Colonic mucosa (tissue), 4 donors: ENCODE measurements at regions not wholly inside any gene's neighbourhood (a gene's known extent, or its start where the extent isn't known, plus 50 kb on each side); places are given as distances from the start of the nearest gene placed in this dataset.

Source experiments
- DNase-seq: peaks from one replicate; pipeline ENCODE4 v3.0.0-alpha.2; 2020
- H3K27ac ChIP-seq: fragments of 200-600 bp; one replicate; pipeline ENCODE4 v1.8.0; 2021
- H3K27me3 ChIP-seq: fragments of 200-600 bp; one replicate; pipeline ENCODE4 v1.8.0; 2021
- H3K36me3 ChIP-seq: fragments of 200-600 bp; one replicate; pipeline ENCODE4 v1.8.0; 2021
- H3K4me1 ChIP-seq: fragments of 200-600 bp; one replicate; pipeline ENCODE4 v1.8.0; 2021; ENCODE audit warnings: mild to moderate bottlenecking
- H3K4me3 ChIP-seq: fragments of 200-600 bp; one replicate; pipeline ENCODE4 v1.8.0; 2021
- H3K9ac ChIP-seq, 2 donors: one replicate each; pipeline ENCODE4 v1.7.0; 2013; ENCODE audit warnings: control low read depth in 2 of 2, low read depth in 2 of 2, low read length in 2 of 2
- H3K9me3 ChIP-seq: fragments of 200-600 bp; one replicate; pipeline ENCODE4 v1.8.0; 2021
- intact Hi-C: fragments of 100-400 bp; cut with DNase I; formaldehyde crosslinking; loops from one replicate; pipeline ENCODE4 v1.14.1; 2022
- TF ChIP-seq, protein P1 (sequence below): fragments of 200-600 bp; IDR thresholded peaks from one replicate; pipeline ENCODE4 v1.8.0; 2022; ENCODE audit warnings: antibody characterized with exemption, mild to moderate bottlenecking
- donor health status: healthy.
- donor health status: DM: no; HTN: no; CAD: no.
- donor health status: DM: no; HTN: no; CAD: no.

DNA sequence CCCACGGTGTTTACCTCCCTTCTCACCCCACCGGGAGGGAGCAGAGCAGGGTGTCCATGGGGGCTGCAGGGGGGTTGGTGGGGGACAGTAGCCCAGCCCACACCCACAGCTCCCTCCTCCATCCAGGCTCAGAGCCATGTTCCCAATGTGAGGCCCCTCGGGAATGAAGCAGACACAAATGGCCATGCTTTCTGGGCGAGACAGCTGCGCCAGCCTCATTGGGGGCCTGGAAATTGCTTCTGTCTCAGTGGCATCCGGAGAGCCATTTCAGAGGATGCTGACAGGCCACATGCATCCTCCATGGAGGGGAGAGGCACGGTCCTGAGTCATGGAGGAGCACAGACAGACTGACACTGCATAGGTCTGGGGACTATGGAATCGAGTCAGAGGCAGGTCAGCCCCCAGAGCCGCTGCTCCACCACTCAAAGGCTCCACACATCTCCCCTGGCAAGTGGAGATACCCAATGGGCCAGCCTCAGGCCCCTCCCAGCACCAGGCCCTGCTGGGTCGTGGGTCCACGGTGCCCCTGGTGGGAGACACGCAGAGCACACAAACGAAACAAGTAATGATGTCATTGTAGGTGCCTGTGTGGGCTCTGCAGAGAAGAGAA lies 59.6 kb upstream of the ENPP7 start:
- Histone ChIP-seq H3K36me3 (no peaks in the 10 kb centered on the region), H3K4me3 (no peak overlapping the region), H3K9me3 (no peaks in the 10 kb centered on the region), H3K27ac (no peak overlapping the region), H3K27me3 (no peaks in the 10 kb centered on the region), H3K4me1 (no peaks in the 10 kb centered on the region), H3K9ac (no peak overlapping the region)
- DNase-seq = no peak
- intact Hi-C loops = no loop called here
- TF ChIP-seq, protein P1, sequence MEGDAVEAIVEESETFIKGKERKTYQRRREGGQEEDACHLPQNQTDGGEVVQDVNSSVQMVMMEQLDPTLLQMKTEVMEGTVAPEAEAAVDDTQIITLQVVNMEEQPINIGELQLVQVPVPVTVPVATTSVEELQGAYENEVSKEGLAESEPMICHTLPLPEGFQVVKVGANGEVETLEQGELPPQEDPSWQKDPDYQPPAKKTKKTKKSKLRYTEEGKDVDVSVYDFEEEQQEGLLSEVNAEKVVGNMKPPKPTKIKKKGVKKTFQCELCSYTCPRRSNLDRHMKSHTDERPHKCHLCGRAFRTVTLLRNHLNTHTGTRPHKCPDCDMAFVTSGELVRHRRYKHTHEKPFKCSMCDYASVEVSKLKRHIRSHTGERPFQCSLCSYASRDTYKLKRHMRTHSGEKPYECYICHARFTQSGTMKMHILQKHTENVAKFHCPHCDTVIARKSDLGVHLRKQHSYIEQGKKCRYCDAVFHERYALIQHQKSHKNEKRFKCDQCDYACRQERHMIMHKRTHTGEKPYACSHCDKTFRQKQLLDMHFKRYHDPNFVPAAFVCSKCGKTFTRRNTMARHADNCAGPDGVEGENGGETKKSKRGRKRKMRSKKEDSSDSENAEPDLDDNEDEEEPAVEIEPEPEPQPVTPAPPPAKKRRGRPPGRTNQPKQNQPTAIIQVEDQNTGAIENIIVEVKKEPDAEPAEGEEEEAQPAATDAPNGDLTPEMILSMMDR = no peak

DNA sequence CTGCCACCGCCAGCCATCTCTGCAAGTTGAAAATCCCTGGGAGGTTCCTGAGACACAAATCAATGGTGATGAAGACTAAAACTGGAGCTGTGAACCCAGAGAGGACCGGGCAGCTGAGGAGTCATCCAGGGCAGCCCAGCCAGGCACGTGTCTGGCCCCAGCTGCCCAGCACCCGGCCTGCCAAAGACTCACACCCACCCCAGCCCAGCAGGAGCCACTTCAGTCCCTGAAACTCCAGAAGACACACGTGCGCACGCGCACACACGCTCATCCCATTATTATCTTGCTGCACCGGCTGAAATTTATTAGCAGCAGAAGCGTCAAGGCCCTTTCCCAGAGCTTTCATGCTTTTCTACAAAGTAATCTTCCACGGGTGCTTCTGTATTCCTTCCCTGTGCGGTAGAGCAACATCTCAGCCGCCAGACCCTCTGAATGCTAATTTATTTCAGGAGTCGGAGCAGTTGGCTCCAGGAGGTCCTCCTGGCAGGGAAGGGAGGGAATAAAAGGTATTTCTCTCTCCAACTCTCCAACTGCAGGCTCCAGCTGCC lies 59.8 kb upstream of the RBFOX3 start:
- DNase-seq = no peak
- Histone ChIP-seq H3K4me1 (no peaks in the 10 kb centered on the region), H3K9me3 (no peaks in the 10 kb centered on the region), H3K27me3 (no peaks in the 10 kb centered on the region), H3K9ac (no peak overlapping the region), H3K27ac (no peak overlapping the region), H3K36me3 (no peaks in the 10 kb centered on the region), H3K4me3 (no peak overlapping the region)
- TF ChIP-seq, protein P1 = no peak
- intact Hi-C loops = no loop called here

DNA sequence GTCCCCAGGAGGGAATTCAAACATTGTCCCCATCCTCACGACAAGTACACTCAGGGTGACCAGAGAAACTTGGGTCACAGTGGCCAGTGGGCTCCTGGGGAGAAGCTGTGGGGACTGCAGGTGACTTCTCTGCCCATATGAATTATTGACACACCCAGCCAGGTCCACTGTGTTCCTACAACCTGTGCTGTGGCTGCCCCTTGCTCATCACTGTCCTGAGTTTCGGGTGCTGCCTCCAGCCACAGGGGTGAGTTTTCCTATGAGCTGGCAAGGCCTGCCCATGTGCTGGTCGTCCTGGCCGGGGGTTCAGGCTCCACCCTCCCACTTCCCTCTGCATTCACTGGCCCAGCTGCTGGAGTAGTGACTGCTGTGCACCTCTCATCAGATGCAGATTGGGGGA lies 59.0 kb upstream of the RBFOX3 start:
- Histone ChIP-seq H3K27ac (no peak overlapping the region), H3K27me3 (no peaks in the 10 kb centered on the region), H3K36me3 (no peaks in the 10 kb centered on the region), H3K4me1 (no peaks in the 10 kb centered on the region), H3K4me3 (no peak overlapping the region), H3K9ac (no peak overlapping the region), H3K9me3 (no peaks in the 10 kb centered on the region)
- TF ChIP-seq, protein P1 = no peak
- DNase-seq = no peak
- intact Hi-C loops = no loop called here

DNA sequence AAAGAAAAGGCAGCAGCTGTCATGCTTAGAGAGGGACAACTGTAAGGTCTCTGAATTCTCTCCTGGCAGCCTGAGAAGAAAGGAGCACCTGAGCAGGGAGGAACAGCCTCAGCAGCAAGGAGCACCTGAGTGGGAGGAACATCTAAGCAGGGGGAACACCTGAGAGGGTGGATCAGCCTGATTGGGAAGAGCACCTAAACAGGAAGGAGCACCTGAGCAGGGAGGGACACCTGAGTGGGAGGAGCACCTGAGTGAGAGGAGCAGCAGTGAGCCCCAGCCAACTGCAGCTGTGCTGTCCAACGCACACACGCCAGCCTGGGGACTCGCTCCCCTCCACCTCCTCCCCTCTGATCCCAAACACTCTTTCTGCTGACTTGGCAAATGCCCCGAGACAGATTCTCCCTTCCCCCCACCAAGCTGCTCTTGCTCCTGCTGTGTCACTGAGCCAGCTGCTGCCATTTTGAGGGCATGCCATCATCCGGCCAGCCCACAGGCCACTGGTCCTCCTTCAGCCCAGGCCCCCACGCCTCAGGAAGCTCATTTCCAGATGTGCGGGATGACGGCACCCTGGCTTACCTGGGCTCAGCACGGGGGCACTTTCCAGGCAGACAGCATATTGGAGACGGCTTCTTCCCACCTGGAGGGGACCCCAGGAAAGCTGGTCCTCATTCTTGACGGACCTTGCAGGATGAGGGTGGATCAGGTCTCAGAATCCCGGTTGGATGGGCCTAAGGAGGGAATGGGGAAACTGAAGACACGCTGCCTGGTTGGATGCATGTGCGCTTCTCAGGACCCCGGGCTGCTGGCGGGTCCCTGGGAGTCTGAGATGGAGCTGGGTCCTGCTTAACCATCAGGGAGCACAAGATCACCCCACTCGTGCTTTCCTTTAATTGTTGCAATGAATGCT lies 57.7 kb upstream of the RBFOX3 start:
- no peaks in the 10 kb centered on the region for H3K9me3 ChIP-seq
- H3K4me3 ChIP-seq = no peak overlapping the region
- TF ChIP-seq, protein P1 = no peak
- intact Hi-C loops = no loop called here
- no peaks in the 10 kb centered on the region for H3K36me3 ChIP-seq
- no peak overlapping the region for H3K9ac ChIP-seq
- H3K27ac ChIP-seq = no peak overlapping the region
- H3K27me3 ChIP-seq = no peaks in the 10 kb centered on the region
- no peaks in the 10 kb centered on the region for H3K4me1 ChIP-seq
- no peak for DNase-seq

DNA sequence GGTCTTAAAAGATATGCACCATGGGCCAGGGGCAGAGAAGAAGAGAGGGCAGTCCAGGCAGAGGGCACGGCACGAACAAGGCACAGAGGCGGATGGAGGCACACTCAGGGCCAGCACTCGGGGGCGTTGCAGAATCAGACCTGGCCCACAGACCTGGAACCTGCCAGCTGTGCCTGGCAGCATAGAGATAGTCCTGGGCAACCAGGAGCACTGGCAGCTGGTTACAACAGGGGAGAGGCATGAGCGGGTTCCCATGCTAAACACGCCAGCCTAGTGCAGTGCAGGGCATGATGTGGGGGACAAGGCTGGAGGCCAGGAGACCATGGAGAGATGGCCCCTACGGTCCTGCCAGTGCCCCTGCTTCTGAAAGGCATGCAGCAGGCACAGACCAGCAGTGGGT lies 56.9 kb upstream of the RBFOX3 start:
- Histone ChIP-seq H3K9ac (no peak overlapping the region), H3K27me3 (no peaks in the 10 kb centered on the region), H3K9me3 (no peaks in the 10 kb centered on the region), H3K36me3 (no peaks in the 10 kb centered on the region), H3K4me3 (no peak overlapping the region), H3K4me1 (no peaks in the 10 kb centered on the region), H3K27ac (no peak overlapping the region)
- intact Hi-C loops = no loop called here
- TF ChIP-seq, protein P1 = no peak
- no peak for DNase-seq
